Pancreas (tissue), 10 donors: ENCODE measurements at regions not wholly inside any gene's neighbourhood (a gene's known extent, or its start where the extent isn't known, plus 50 kb on each side); places are given as distances from the start of the nearest gene placed in this dataset.
A peak's percentile ranks its signal among the peaks of the same experiment; 100 is the strongest.

Experiments used
- ATAC-seq, 4 donors: fragments of 200-7000 bp; cut with Tn5 transposase; one replicate each; pipeline versions ENCODE4 v1.8.0 to v1.9.1; 2020; ENCODE audit warnings: mild to moderate bottlenecking in 4 of 4, moderate library complexity in 4 of 4
- DNase-seq, 6 donors: peaks; one replicate each; pipeline ENCODE4 v3.0.0-alpha.2; 2020
- FAIRE-seq: peaks from 2 replicates; lab custom pipeline; 2012; peaks lifted over from hg19 to GRCh38; lab: Jason Lieb, UNC
- H3K27ac ChIP-seq, 4 donors: fragments of 200-600 bp; sonication (generic); 1 replicate in 3 of 4; 2 replicates in 1 of 4; pipeline versions ENCODE4 v1.5.0 to v1.8.0; 2020
- H3K27me3 ChIP-seq, 4 donors: fragments of 200-600 bp; one replicate each; pipeline ENCODE4 v1.8.0; 2021
- H3K36me3 ChIP-seq, 3 donors: fragments of 200-600 bp; sonication (generic) in 1 of 3; one replicate each; pipeline versions ENCODE4 v1.5.0 to v1.8.0; 2020 to 2021
- H3K4me1 ChIP-seq, 3 donors: fragments of 200-600 bp; one replicate each; pipeline ENCODE4 v1.8.0; 2021
- H3K4me3 ChIP-seq, 4 donors: fragments of 200-600 bp; sonication (generic) in 2 of 4; one replicate each; pipeline versions ENCODE4 v1.5.0 to v1.8.0; 2020 to 2021
- H3K9me3 ChIP-seq, 4 donors: fragments of 200-600 bp; one replicate each; pipeline ENCODE4 v1.8.0; 2021
- WGBS, 2 donors: extraction: QIAGEN DNeasy Blood & Tissue Kit; methylation state at CpG; one replicate each; pipeline ENCODE4 v1.1.7; 2013; 5-methylcytosine and 5-hydroxymethylcytosine counted together
- intact Hi-C, 3 donors: fragments of 100-400 bp; cut with DNase I; formaldehyde crosslinking; loops; one replicate each; pipeline versions ENCODE4 v1.11.1 to v1.14.2; 2022
- TF ChIP-seq, protein P1 (sequence below), 4 donors: fragments of 200-600 bp; sonication (generic) in 3 of 4; IDR thresholded peaks; one replicate each; pipeline versions ENCODE4 v1.5.0 to v1.8.0; 2021; ENCODE audit warnings: antibody characterized with exemption in 4 of 4
- donor health status: healthy with polysubstance abuse.
- donor health status: DM: no; HTN: no; CAD: no; lungs with moderate emphysema.
- donor health status: DM: no; HTN: no; CAD: no.
- donor health status: control.
- donor health status: control.
- donor health status: Bipolar disorder and iron deficiency.
- donor health status: DM: yes; HTN: yes; CAD: no.
- donor health status: DM: no; HTN: no; CAD: no.
- donor health status: DM: no; HTN: no; CAD: no.
- donor health status: DM: yes; HTN: yes; CAD: no.

DNA sequence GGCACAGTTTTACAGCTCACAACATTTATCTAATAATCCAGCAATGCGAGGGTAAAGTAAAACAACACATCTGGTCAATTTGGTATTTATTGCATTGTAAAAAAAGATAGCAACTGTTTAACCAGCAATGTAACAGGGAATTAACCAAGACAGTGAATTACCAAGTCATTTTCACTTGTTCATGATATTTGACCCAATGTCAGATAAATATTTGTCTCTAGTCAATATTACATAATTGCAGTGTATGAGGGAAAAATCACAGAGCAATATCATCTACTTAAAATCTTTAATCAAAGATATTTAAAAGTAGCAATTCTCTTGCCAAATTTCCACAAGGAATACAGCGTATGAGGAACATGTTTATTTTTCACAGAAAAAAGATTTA is 1265.1 kb upstream of the CHAC2 start:
- no peaks in the 10 kb centered on the region for H3K27me3 ChIP-seq
- no peak overlapping the region for H3K4me3 ChIP-seq
- intact Hi-C loops, result no loop called here
- peak; percentile 53 to 74 (median 72) for ATAC-seq
- DNase-seq, result no peak
- TF ChIP-seq, protein P1, sequence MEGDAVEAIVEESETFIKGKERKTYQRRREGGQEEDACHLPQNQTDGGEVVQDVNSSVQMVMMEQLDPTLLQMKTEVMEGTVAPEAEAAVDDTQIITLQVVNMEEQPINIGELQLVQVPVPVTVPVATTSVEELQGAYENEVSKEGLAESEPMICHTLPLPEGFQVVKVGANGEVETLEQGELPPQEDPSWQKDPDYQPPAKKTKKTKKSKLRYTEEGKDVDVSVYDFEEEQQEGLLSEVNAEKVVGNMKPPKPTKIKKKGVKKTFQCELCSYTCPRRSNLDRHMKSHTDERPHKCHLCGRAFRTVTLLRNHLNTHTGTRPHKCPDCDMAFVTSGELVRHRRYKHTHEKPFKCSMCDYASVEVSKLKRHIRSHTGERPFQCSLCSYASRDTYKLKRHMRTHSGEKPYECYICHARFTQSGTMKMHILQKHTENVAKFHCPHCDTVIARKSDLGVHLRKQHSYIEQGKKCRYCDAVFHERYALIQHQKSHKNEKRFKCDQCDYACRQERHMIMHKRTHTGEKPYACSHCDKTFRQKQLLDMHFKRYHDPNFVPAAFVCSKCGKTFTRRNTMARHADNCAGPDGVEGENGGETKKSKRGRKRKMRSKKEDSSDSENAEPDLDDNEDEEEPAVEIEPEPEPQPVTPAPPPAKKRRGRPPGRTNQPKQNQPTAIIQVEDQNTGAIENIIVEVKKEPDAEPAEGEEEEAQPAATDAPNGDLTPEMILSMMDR (IDR thresholded peaks at IDR 0.05), result no peak
- H3K4me1 ChIP-seq, result peaks cover 8 to 27% (median 27%) of the 10 kb centered on the region in 3 donors
- no peaks in the 10 kb centered on the region for H3K36me3 ChIP-seq
- H3K27ac ChIP-seq, result peak overlapping the region in 1 of 4 donors; percentile 25
- 24 to 26% methylated on average over 2 of the region's 2 CpGs for WGBS, 2 donors
- H3K9me3 ChIP-seq, result no peaks in the 10 kb centered on the region
- FAIRE-seq, result no peak

DNA sequence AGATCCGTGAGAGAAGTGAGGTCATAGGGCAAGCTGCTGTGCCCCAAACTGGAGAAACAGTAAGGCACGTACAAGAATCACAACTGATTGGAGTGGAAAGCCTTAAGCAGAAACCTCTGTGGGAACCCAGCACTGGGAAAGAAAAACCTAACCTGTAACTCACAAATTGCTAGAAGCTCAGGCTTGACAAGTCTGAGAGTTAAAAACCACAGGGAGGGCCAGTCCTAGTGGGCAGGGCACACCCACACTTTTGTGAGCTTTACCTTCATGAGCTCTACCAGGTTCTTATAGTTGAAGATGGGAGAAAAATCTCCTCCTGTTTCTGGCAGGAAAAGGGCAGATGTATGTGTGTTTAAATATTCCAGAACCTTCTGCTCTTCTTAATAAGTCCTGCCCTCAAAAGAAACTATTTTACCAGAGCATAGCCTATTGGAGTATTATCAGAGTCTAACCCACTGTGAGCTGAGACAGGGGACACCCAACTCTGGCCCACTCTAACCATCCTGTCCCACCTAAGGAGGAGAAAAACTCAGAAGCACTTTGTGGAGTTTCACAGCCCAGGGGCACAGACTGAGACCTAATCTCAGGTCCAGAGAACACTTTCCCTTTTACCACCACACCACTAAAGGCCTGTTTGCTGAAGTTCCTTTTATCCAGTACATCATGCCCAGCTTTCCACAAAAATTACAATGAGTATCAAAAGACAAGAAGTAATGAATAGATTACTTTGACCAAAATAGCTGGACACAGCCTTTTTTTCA is 1265.7 kb upstream of the CHAC2 start:
- Histone ChIP-seq H3K4me3 (no peak overlapping the region), H3K9me3 (no peaks in the 10 kb centered on the region), H3K4me1 (peaks cover 8 to 27% (median 27%) of the 10 kb centered on the region in 3 donors), H3K27me3 (no peaks in the 10 kb centered on the region), H3K27ac (no peak overlapping the region), H3K36me3 (no peaks in the 10 kb centered on the region)
- ATAC-seq (peak; percentile 20 to 56 (median 48)), DNase-seq (no peak), FAIRE-seq (no peak)
- 43 to 61% methylated on average over 2 of the region's 2 CpGs for WGBS, 2 donors
- TF ChIP-seq, protein P1 (IDR thresholded peaks at IDR 0.05), result no peak
- intact Hi-C loops, result no loop called here

GRCh38 chr2:52500561-52500960 is 1267.0 kb upstream of the CHAC2 start:
- TF ChIP-seq, protein P1 (IDR thresholded peaks at IDR 0.05), result no peak
- H3K27me3 ChIP-seq, result no peaks in the 10 kb centered on the region
- WGBS, 2 donors, result 12 to 15% methylated on average over 2 of the region's 2 CpGs
- H3K36me3 ChIP-seq, result no peaks in the 10 kb centered on the region
- H3K9me3 ChIP-seq, result no peaks in the 10 kb centered on the region
- ATAC-seq, result peak; percentile 33 to 63 (median 51)
- no peak overlapping the region for H3K27ac ChIP-seq
- intact Hi-C loops, result no loop called here
- no peak for DNase-seq
- H3K4me1 ChIP-seq, result peaks cover 8 to 27% (median 27%) of the 10 kb centered on the region in 3 donors
- no peak overlapping the region for H3K4me3 ChIP-seq
- no peak for FAIRE-seq

DNA sequence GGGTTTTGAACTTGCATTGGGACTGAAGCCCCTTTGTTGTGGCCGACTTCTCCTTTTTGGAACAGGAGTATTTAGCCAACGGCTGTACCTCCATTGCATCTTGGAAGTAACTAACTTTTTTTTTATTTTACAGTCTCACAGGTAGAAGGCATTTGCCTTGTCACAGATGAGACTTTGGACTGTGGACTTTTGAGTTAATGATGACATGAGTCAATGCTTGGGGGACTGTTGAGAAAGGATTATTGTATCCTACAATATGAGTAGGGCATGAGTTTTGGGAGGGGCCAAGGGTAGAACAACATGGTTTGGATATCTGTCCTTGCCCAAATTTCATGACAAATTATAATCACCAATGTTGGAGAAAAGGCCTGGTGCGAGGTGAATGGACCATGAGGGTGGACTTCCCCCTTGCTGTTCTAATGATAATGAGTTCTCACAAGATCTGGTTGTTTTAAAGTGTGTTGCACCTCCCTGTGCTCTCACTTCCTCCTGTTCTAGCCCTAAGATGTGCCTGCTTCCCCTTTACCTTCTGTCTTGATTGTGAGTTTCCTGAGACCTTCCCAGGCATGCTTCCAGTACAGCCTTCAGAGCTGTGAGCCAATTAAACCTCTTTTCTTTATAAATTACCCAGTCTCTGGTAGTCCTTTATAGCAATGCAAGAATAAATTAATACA is 1269.4 kb upstream of the CHAC2 start:
- peaks cover 8 to 27% (median 27%) of the 10 kb centered on the region in 3 donors for H3K4me1 ChIP-seq
- WGBS, 2 donors, result 87 to 94% methylated on average over 3 of the region's 3 CpGs
- no peak overlapping the region for H3K4me3 ChIP-seq
- FAIRE-seq, result no peak
- TF ChIP-seq, protein P1 (IDR thresholded peaks at IDR 0.05), result no peak
- H3K27me3 ChIP-seq, result no peaks in the 10 kb centered on the region
- no peaks in the 10 kb centered on the region for H3K36me3 ChIP-seq
- no peak for ATAC-seq
- H3K9me3 ChIP-seq, result no peaks in the 10 kb centered on the region
- H3K27ac ChIP-seq, result no peak overlapping the region
- no peak for DNase-seq
- intact Hi-C loops, result no loop called here

DNA sequence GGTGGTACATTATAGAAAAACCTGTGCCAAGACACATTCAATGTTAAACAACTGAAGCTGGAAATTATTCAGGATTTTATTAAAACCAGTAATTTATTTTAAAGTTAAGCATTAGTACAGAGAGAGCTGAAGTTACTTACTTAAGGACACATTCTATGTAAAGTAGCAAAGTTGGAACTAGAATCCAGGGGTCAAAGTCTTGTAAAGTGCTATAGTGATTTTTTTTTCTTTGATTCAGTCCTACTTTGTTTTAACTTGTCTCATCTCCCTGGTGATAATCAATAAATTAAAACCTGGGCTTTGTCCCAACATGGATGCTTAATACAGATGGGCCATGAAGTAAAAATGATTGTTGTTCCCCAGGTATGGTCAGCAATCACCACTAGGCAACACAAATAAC is 1271.8 kb upstream of the CHAC2 start:
- no peak for FAIRE-seq
- H3K4me3 ChIP-seq, result no peak overlapping the region
- no peaks in the 10 kb centered on the region for H3K27me3 ChIP-seq
- peaks cover 4 to 10% (median 4%) of the 10 kb centered on the region in 3 donors for H3K4me1 ChIP-seq
- no peaks in the 10 kb centered on the region for H3K9me3 ChIP-seq
- intact Hi-C loops, result no loop called here
- no peak for ATAC-seq
- TF ChIP-seq, protein P1 (IDR thresholded peaks at IDR 0.05), result no peak
- no peaks in the 10 kb centered on the region for H3K36me3 ChIP-seq
- no peak overlapping the region for H3K27ac ChIP-seq
- DNase-seq, result no peak
